Stimulated activated naive CD8-positive, alpha-beta T cell treated with anti-CD3 and anti-CD28 coated beads, Interleukin-15, amount 100 ng/mL, for 72 hours (primary cell): ENCODE measurements at regions not wholly inside any gene's neighbourhood (a gene's known extent, or its start where the extent isn't known, plus 50 kb on each side); places are given as distances from the start of the nearest gene placed in this dataset.
"Not testable (repeated sequence)": the region's sequence is repeated elsewhere in the genome, so short reads cannot be mapped to it uniquely, and the experiment has no call there.

Source experiments
- ATAC-seq: fragments of 150-1000 bp; cut with Tn5 transposase; 2 replicates; pipeline ENCODE4 v1.10.0; 2021; ENCODE audit warnings: mild to moderate bottlenecking, moderate library complexity
- DNase-seq, 2 donors: peaks; one replicate each; pipeline ENCODE4 v3.0.0; 2021 to 2022
- H3K27ac Mint-ChIP-seq, 2 donors: one replicate each; pipeline ENCODE4 v1.8.0; 2022; ENCODE audit warnings: mild to moderate bottlenecking in 2 of 2, mixed read lengths in 2 of 2, moderate library complexity in 2 of 2
- H3K27me3 Mint-ChIP-seq: one replicate; pipeline ENCODE4 v1.8.0; 2022; ENCODE audit warnings: mixed read lengths
- H3K4me1 Mint-ChIP-seq: one replicate; pipeline ENCODE4 v1.8.0; 2022; ENCODE audit warnings: mild to moderate bottlenecking, mixed read lengths
- H3K4me3 Mint-ChIP-seq, 2 donors: one replicate each; pipeline ENCODE4 v1.8.0; 2022; ENCODE audit warnings: mild to moderate bottlenecking in 2 of 2, mixed read lengths in 2 of 2, moderate library complexity in 1 of 2
- H3K9me3 Mint-ChIP-seq, 2 donors: one replicate each; pipeline ENCODE4 v1.8.0; 2022; ENCODE audit warnings: mixed read lengths in 2 of 2

- Mint-ChIP-seq H3K9me3 (no peaks in the 10 kb centered on the region), H3K27ac (no peak overlapping the region), H3K27me3 (peaks cover 9% of the 10 kb centered on the region), H3K4me1 (peaks cover 5% of the 10 kb centered on the region), H3K4me3 (no peak overlapping the region)
- DNase-seq (no peak), ATAC-seq (no peak)
Observed at GRCh38 chr9:97791542-97791941, 61.5 kb upstream of the FOXE1 start.

GRCh38 chr9:97793067-97793466 is 60.0 kb upstream of the FOXE1 start:
- ATAC-seq (no peak), DNase-seq (no peak)
- Mint-ChIP-seq H3K4me3 (no peak overlapping the region), H3K4me1 (peaks cover 5% of the 10 kb centered on the region), H3K9me3 (no peaks in the 10 kb centered on the region), H3K27me3 (peaks cover 1% of the 10 kb centered on the region), H3K27ac (no peak overlapping the region)

DNA sequence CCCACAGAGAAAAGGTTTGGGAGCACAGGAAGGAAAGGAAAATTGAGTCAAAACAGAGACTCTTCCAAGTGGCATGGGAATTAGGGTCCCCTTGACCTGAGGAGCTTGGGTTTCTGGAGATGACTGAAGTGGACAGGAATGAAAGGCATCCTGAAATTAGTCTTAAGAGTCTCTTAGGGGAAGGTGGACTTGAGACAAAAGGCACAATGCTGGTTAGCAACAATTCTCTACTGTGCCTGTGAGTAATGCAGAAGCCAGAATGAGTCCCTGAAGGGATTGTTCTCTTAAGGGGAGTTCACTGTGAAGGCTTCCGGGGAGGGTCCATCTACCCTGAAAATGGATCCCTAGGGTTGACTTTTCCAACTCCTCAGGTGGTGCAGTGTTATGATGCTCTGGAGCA is 58.4 kb upstream of the FOXE1 start:
- no peak for DNase-seq
- no peak for ATAC-seq
- H3K27me3 Mint-ChIP-seq: no peaks in the 10 kb centered on the region
- no peak overlapping the region for H3K4me3 Mint-ChIP-seq
- H3K9me3 Mint-ChIP-seq: no peaks in the 10 kb centered on the region
- no peak overlapping the region for H3K27ac Mint-ChIP-seq
- H3K4me1 Mint-ChIP-seq: no peaks in the 10 kb centered on the region

GRCh38 chr9:97796176-97796575 is 56.9 kb upstream of the FOXE1 start:
- H3K9me3 Mint-ChIP-seq, H3K4me1 Mint-ChIP-seq, H3K27me3 Mint-ChIP-seq, H3K27ac Mint-ChIP-seq, H3K4me3 Mint-ChIP-seq, ATAC-seq, DNase-seq: not testable (repeated sequence)

- H3K27me3 Mint-ChIP-seq: peaks cover 23% of the 10 kb centered on the region
Observed at GRCh38 chr9:97801180-97801579, 51.8 kb upstream of the FOXE1 start.

GRCh38 chr9:97802276-97802675 is 50.8 kb upstream of the FOXE1 start:
- DNase-seq: no peak
- peaks cover 21% of the 10 kb centered on the region for H3K4me1 Mint-ChIP-seq
- H3K27me3 Mint-ChIP-seq: peaks cover 26% of the 10 kb centered on the region

More at GRCh38 chr9:97801180-97801579, 51.8 kb upstream of the FOXE1 start:
- peaks cover 21% of the 10 kb centered on the region for H3K4me1 Mint-ChIP-seq
- no peak for ATAC-seq
- H3K4me3 Mint-ChIP-seq: no peak overlapping the region
- no peak overlapping the region for H3K27ac Mint-ChIP-seq
- H3K9me3 Mint-ChIP-seq: no peaks in the 10 kb centered on the region
- DNase-seq: no peak

GRCh38 chr9:97803167-97804058 is 49.6 kb upstream of the FOXE1 start:
- Mint-ChIP-seq H3K27ac (peak overlapping the region in 1 of 2 donors; percentile 62), H3K27me3 (peaks cover 29% of the 10 kb centered on the region), H3K9me3 (no peaks in the 10 kb centered on the region), H3K4me1 (peaks cover 21% of the 10 kb centered on the region), H3K4me3 (peak overlapping the region; percentile 82 to 86)
- ATAC-seq (peak; percentile 96), DNase-seq (peak; percentile 69 to 71)

More at GRCh38 chr9:97802276-97802675, 50.8 kb upstream of the FOXE1 start:
- no peak for ATAC-seq
- Mint-ChIP-seq H3K4me3 (peak overlapping the region; percentile 82 to 86), H3K9me3 (no peaks in the 10 kb centered on the region), H3K27ac (peak overlapping the region in 1 of 2 donors; percentile 64)
